ENCODE measurements at regions not wholly inside any gene's neighbourhood (a gene's known extent, or its start where the extent isn't known, plus 50 kb on each side); places are given as distances from the start of the nearest gene placed in this dataset.
A peak's percentile ranks its signal among the peaks of the same experiment; 100 is the strongest.
"Not testable (repeated sequence)": the region's sequence is repeated elsewhere in the genome, so short reads cannot be mapped to it uniquely, and the experiment has no call there.

DNA sequence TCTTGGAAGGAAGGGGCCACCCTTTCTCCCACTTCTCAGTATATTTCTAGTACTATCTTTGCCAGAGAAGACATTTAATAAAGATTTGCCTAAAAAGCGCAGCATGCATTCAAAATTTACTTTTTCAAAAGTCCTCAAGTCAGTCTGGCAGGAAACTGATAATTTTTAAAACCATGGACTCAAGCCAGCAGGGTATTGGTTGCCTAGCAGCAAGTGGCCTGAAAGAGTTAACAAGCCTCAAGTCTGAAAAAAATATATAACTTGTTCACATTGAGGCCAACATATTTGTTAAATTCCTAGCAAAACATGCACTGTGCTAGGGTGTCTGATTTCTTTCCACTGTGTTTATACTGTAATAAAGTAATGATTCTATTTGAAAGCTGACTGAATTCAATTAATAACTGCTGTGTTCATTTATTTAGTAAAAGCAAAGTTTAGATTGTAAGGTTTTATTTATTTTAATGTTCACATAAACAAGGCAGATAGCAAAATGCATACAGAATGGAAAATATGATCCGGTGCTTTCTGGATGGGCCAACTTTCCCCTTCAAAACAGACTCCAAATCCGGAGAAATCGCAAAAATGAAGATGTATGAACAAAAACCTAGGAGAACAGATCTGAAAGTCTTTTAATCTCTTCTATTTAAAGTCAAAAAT, 218.5 kb upstream of the FGF13 start:
- no peak for DNase-seq (ENCODE audit: low read depth)

DNA sequence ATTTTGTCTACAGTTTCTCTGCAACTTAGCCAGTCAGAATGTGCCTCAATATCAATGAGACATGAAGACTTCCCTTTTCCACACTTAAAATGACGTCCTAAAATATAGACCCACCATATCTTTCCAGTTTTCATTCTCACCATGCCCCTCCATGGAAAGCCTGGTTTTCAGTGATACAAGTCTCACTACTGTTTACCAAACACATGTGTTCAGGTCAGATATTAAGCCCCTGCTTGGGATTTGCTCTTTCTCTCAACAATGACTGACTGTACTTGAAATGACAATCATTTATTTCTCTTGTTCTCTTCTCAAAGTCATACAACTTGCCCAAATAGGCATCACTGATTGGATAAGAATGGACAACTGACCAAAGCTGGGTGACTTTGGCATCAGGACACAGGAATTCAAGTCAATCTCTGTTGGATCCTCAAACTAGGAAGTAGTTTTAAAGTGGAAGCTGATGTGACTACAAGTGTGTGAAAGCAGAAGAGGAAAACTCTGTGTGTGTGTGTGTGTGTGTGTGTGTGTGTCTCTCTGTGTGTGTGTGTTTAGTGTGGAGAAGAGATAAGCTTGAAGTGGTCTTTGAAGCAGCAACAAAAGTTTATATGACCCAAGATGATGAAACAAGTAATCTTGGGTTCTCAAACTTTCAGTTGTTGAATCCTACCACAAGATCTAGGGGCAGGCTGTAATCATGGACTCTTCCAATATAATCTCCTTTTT, 217.4 kb upstream of the FGF13 start:
- DNase-seq (ENCODE audit: low read depth), result peak; percentile 14

DNA sequence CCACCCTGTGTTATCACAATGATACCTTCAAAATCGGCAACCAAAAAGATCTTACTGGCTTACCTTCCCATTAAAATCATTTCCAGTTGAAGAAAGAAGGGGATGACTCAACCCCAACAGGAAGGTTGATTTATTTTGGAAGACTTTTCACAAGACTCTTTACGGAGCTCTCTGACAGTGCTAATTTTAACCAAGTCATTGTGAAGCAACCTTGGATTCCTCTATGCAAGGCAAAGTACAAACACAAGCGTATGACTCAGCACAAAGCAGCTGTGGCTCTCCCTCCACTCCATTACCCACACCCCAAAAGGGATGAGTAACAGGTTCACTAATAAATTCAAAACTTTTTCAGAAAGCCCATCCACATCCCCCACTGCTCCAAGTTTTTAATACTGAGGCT, 213.8 kb upstream of the FGF13 start:
- no peak for DNase-seq (ENCODE audit: low read depth)

DNA sequence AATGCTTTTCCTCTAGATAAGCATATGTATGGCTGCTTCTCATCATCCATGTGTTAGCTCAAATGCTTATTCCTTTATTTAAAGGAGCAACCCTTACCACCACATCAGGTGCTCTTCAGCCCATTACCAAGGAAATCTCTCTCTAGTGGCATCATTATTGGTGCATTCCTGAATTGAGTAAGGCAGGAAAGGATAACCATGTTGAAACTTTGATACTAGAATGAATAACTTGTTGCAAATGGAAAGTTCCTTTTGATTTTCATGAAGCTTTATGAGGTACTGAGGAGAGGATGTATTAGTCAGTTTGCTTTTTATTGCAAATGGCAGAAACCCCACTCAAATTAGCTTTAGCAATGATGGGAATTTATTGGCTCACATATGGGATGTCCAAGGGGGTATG, 212.3 kb upstream of the FGF13 start:
- no peak for DNase-seq (ENCODE audit: low read depth)

DNA sequence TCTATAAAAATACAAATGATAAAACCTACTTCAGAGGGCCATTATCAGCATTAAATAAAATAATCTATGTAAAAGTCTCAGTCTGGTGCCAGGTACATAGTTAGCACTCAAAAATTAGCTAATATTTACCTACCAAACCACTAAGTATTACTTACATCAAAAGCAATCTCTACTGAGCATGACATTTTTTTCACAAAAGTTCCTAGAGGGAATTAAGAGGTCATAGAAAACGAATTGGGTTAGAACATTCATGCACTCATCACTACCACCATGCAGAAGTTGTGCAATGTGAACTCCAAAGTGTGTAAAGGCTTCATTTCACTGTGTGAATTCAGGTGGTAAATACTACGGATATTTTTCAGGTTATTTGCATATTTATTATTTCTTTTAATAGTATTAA, 209.5 kb upstream of the FGF13 start:
- DNase-seq (ENCODE audit: low read depth), result no peak

DNA sequence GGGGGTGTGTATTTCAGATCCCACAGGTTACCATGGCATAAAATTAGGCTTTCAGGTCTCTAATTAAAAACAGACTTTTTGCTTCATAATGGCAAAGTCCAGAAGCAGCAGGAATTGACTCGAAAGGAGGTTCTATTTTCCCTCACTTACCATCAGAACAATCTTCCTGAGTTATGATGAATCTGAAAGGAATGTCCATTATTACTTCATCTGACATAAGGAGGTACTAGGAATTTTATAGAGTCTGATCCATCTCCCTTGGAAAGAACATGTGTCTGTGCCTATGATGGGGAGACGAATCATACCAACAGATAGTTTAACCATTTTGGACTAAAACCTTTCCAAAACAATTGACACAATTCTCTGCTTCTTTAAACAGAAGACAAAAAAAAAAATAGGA, 206.3 kb upstream of the FGF13 start:
- DNase-seq (ENCODE audit: low read depth), result no peak

DNA sequence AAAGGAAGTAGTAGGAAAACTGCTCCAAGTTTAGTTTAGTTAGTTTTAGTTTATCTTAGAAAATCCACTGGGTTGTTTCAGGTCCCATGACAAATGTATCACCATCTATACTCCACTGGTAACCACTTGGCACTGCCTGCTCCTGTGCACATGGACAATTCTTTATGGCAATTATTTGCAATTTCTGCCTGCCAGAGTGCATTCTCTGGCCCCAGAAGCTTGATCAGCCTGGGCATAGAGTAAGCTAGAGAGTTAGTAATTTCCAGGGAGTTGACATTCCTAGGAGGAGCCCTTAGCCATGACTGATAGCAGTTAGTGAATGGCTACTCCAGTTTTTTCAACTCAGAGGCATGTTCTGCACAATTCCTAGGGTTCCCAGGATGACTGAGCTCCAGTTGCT, 203.2 kb upstream of the FGF13 start:
- DNase-seq (ENCODE audit: low read depth), result no peak

DNA sequence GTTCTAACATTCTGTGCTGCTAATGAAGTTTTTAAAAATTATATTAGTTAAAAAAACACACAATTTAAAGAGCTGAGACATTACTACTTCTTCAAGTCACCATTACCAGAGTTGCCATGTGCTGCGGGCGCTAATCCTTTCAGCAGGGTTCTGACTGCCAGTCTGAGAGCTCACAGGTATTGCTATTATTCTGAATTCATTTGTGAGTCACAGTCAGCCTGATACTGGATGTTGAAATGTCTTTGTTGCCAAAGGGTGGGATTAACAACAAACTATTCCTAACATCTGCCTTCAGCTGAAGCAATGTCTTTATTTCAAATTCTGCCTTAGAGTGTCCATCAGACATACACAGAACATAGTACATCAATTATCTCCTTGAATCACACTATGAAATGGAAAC, 197.1 kb upstream of the FGF13 start:
- DNase-seq (ENCODE audit: low read depth), result no peak

DNA sequence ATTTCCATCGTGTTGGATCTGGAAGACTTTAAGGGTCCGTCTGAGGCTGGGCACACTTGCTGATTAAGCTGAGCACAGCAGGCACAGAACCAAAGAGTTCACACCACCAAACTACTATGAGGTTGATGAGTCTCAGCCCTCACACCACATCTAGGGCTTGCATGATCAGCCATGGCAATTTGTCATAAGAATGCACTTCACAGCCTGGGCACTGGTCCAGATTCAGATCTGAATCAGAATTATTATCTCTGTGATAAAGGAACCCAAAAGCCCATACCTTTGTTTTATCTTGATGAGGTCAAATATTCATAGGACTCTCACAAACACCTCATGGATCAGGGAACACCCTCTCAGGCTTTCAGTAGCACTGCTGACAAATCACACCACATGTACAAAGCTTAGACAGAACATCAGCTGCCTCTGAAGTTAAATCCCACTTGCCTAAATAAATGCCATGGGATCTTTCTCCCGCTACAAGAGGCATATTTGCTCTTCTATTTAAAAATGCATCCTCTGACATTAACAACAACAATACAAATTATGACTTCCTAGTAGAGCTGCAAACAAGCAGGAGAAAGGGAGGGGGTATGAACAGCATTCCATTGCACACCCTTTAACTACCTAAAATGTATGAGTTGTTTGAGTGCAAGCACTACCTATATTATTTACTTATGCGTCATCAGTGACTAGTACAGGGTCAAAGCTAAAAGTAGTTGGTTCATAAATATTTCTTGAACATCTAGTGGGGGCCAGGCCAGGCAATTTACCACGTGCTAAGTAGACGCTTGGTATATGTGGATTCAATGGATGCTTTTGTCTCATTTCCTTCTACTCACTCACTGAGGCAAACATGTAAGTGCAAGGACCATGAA, 186.3 kb upstream of the FGF13 start:
- DNase-seq (ENCODE audit: low read depth), result no peak

DNA sequence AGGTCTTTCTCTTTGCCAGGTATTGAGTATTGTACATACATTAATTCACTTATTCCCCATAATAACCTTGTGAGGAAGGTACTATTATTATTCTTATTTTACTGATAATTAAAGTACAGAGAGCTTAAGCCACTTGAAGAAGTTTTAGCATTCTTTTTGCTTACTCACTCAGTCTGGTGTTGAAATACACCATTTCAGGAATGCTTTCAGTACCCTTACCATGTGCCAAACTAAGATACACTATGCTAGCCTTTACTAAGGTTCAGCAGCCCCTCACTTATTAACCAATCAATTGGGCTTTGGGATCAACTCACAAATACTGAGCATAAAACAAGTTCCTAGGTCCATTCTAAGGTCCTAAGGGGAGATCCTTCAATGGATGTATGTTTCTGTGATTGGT, 179.0 kb upstream of the FGF13 start:
- DNase-seq (ENCODE audit: low read depth), result no peak

DNA sequence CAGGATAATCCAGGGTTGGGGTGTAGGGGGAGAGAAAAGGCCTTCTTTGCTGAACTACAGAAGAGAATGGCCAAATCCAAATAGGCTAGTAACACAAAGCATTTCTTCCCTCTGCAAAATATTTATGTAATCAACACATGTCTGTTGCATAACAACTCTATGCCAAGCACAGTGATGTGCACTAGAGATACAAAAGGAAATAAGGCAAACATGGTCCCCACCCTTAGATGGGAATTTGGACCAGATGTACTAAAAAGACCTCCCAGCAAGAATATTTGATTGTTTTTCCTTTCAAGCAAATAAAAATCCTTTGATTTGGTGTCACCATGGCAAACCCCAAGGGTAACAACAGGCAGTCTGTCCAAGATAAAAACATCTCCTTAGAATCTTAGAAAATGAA, 177.6 kb upstream of the FGF13 start:
- DNase-seq (ENCODE audit: low read depth), result no peak

DNA sequence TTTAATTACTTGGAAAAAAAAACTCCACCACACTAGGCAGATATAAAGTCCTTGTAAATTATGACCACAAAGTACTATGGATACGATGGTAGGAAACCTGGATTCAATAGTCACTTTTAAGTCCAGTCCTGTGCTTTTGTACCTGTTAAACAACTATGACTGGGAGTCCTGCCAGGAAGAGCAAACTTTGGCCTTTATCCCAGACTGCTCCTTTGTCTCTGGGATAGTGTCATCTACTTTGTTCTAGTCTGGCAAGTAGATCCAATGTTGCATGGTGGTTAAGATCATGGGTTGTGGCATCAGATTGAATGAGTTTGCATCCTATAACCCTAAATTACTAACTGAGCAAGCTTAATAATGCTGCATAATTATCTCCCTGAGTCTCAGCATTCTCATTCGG, 175.3 kb upstream of the FGF13 start:
- DNase-seq (ENCODE audit: low read depth), result no peak

DNA sequence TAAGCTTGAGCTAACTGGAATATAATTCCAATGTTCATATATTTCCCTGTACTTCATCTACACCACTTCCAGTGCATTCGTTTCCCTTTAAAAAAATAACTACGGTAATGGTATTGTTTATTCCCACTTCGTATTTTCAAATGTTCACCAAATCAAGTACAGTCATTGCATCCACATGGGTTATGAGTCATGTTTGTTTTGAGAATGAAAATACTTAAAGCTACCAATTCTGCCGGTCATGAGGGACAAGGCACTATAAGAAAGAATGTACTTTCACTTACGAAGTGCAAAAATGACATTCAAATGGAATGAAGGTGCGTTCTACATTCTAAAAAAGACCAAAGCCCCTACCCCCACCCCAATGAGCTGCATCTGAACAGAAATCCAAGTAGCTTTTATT, 174.4 kb upstream of the FGF13 start:
- no peak for DNase-seq (ENCODE audit: low read depth)

DNA sequence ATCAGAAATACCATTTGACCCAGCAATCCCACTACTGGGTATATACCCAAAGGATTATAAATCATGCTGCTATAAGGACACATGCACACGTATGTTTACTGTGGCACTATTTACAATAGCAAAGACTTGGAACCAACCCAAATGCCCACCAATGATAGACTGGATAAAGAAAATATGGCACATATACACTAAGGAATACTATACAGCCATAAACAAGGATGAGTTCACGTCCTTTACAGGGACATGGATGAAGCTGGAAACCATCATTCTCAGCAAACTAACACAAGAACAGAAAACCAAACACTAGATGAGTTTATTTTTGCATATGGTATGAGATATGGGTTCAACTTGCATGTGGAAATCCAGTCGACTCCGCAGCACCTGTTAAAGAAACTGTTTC, 168.8 kb upstream of the FGF13 start:
- DNase-seq (ENCODE audit: low read depth), result not testable (repeated sequence)

DNA sequence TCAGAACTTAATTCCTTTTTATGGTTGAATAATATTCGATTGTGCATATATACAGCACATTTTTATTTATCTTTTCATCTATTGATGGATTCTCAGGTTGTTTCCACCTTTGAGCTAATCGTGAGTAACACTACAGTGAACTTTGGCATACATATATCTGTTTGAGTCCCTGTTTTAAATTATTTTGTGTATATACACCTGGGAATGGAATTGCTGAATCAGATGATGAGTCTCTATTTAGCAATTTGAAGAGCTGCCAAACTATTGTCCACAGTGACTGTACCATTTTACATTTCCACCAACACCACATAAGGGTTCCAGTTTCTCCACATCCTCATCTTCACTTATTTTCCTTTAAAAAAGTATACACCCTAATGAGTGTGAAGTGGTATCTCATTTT, 166.2 kb upstream of the FGF13 start:
- no peak for DNase-seq (ENCODE audit: low read depth)

DNA sequence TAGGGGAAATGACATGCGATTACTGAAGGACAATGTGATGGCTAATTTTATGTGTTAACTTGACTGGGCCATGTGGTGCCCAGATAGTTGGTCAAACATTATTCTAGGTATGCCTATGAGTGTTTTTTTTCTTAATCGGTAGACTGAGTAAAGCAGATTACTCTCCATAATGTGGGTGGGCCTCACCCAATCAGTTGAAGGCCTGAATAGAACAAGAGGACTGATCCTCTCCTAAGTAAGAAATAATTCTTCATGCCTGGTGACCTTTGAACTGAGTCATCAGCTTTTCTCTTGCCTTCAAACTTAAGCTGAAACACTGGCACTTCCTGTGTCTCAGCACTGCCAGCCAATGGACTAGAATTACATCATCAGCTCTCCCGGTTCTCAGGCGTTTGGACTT, 164.0 kb upstream of the FGF13 start:
- no peak for DNase-seq (ENCODE audit: low read depth)

DNA sequence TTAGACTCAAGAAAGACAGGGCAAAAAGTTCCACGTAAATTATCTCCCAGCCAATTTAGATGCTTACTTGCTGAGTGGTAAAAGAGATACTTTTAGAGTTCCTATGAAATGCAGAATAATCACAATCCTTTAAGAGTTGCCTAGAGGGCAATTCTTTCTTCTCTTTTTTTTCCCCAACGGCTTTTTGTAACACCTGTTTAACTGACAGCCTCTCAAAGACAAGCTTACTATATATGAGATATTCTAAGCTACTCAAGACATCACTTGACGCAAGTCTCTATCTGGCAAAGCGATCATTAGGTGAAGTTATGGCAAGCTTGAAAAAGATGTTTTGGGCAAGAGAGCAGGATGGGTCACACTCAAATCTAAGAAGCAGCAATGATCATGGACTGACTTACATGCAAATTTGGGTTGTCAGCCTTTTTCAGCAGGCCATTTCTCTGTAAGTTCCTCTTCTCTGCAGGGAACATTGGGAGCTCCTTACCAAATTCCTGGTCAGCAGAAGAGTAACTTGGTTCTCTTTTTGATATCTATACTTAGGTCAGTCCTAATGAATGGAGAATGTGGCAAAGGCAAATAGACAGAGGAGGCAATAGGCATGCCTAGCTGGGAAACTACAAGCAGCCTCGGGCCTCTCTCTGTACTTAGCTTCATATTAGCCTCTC, 162.9 kb upstream of the FGF13 start:
- DNase-seq (ENCODE audit: low read depth), result no peak

DNA sequence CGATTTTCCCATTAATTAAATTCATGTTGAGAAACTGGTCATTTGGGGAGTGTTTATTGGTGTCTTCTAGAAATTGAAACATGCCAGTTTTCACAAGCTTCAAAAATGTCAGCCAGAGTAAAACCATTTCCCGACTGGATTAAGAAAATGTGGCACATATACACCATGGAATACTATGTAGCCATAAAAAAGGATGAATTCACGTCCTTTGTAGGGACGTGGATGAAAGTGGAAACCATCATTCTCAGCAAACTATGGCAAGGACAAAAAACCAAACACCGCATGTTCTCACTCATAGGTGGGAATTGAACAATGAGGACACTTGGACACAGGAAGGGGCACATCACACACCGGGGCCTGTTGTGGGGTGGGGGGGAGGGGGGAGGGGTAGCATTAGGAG, 162.1 kb upstream of the FGF13 start:
- DNase-seq (ENCODE audit: low read depth), result not testable (repeated sequence)

DNA sequence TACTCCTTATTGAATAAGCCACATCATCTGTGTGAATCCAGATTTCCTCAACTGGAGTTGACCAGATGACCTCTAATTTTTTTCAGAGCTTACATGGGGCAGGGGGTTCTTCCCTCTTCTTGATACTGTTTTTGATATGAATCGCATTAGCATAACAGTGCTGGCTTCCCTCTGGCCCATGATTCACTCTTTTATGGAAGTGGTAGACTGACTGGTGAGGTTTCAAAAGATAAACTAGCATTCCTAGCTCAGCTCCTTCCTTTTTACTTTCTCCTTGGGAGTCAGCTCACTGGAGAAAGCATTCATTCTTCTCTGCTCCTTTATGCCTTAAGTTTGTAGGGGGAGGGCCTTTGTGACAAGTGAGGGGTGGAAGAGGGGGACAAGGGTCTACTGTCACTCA, 161.0 kb upstream of the FGF13 start:
- no peak for DNase-seq (ENCODE audit: low read depth)

DNA sequence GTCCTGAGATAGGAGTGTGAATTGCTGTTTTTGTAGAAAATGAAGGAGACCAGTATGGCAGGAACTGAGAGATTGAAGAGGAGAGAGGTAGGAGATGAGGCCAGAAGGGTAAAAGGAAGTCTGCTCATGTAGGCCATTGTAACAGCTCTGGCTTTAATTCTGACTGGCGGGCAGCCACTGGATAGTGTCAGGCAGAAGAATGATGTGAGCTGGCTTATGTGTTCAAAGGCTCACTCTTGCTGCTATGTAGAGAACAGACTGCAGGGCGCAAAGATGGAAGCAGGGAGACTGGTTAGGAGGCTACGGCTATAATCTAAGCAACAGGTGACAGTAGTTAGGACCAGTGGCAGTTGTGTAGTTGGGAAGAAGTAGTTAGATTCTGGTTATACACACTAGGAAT, 160.2 kb upstream of the FGF13 start:
- no peak for DNase-seq (ENCODE audit: low read depth)

DNA sequence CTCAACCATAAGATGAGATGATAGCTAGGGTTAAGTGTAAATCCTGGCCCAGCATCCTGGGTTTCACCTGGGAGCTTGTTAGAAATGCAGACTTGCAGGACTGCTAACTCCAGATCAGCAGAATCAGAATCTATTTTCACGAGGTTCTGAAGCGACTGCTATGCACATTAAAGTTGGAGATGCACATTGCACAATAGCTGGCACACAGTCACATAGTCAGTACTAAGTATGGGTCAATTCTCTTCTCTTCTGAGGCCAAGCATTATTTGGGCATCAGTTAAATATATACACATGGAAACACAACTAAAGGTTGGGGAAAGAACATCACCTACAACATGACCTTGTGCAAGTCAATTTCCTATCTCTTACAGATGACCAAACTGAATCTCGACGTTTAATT, 155.1 kb upstream of the FGF13 start:
- no peak for DNase-seq (ENCODE audit: low read depth)

DNA sequence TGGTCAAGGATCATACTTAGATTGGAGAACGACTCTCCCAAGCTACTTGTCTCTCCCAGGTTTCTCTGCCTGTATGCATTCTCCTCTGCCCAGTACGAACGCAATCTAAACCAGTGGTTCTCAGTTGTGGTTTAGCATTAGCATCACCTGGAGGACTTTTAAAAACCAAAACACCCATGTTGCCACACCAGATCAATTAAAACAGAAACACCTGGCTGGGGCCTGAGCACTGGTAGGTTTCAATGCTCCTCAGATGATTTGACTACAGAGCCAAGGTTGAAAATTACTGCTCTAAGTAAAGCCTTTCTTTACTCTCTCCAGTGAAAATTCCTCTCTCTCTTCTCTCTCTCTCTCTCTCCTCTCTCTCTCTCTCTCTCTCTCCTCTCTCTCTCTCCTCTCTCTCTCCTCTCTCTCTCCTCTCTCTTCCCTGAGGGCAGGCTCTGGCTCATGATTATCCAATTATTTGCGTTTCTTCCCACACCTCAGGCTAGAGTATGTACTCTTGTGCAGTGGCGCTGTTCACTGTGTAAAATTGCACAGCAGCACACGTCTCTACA, 153.7 kb upstream of the FGF13 start:
- no peak for DNase-seq (ENCODE audit: low read depth)
